IMR-90 (cell line): ENCODE measurements at regions not wholly inside any gene's neighbourhood (a gene's known extent, or its start where the extent isn't known, plus 50 kb on each side); places are given as distances from the start of the nearest gene placed in this dataset.

ENCODE experiments used
- ATAC-seq: fragments of 200-7000 bp; cut with Tn5 transposase; 2 replicates; pipeline ENCODE4 v1.9.1; 2020; ENCODE audit warnings: low read depth, mild to moderate bottlenecking, moderate library complexity
- BruUV-seq: library from RNA; stranded (reverse); fragments of 400-500 nt; replicated peaks from 2 replicates; lab custom pipeline; 2021; lab: Mats Ljungman, UMichigan
- CTCF ChIA-PET: fragments of 300-600 bp; formaldehyde crosslinking; extraction: SDS; loops from one replicate; lab custom pipeline; 2021; ENCODE audit warnings: antibody characterized with exemption; lab: Yijun Ruan, JAX
- POLR2A ChIA-PET: fragments of 300-600 bp; sonication (Branson Sonifier 250); formaldehyde crosslinking; loops from one replicate; lab custom pipeline; 2022; ENCODE audit warnings: antibody characterized with exemption; ENCODE audit not compliant: unreplicated experiment; lab: Charles Lee
- DNase-seq: peaks from one replicate; pipeline ENCODE4 v3.0.0; 2013
- H2AFZ ChIP-seq: replicated peaks from 2 replicates; pipeline ENCODE3; 2013; ENCODE audit warnings: low read length, mild to moderate bottlenecking; ENCODE audit not compliant: poor library complexity
- H2AK5ac ChIP-seq: 2 replicates; pipeline ENCODE4 v1.6.1; 2013; ENCODE audit warnings: low read depth, low read length, inconsistent platforms
- H2AK9ac ChIP-seq: replicated peaks from 2 replicates; pipeline ENCODE3; 2013; ENCODE audit warnings: mild to moderate bottlenecking, low read depth, low read length, moderate library complexity; ENCODE audit not compliant: poor library complexity
- H2BK120ac ChIP-seq: 2 replicates; pipeline ENCODE4 v1.6.1; 2013; ENCODE audit warnings: low read depth, low read length, inconsistent platforms
- H2BK15ac ChIP-seq: 3 replicates; pipeline ENCODE4 v1.6.1; 2013; ENCODE audit warnings: low read depth, low read length, inconsistent platforms
- H2BK20ac ChIP-seq: 2 replicates; pipeline ENCODE4 v1.6.1; 2013; ENCODE audit warnings: low read depth, mild to moderate bottlenecking, inconsistent platforms, low read length, moderate library complexity
- H2BK5ac ChIP-seq: 2 replicates; pipeline ENCODE4 v1.6.1; 2013; ENCODE audit warnings: mild to moderate bottlenecking, low read depth, low read length, inconsistent platforms; ENCODE audit not compliant: poor library complexity, severe bottlenecking
- H3K14ac ChIP-seq: replicated peaks from 2 replicates; pipeline ENCODE4 v1.6.1; 2013; ENCODE audit warnings: low read depth, low read length, inconsistent platforms
- H3K18ac ChIP-seq: 2 replicates; pipeline ENCODE4 v1.6.1; 2013; ENCODE audit warnings: low read depth, low read length, control low read depth
- H3K23ac ChIP-seq: 2 replicates; pipeline ENCODE4 v1.6.1; 2013; ENCODE audit warnings: low read depth, low read length, inconsistent platforms
- H3K27ac ChIP-seq: 2 replicates; pipeline ENCODE4 v1.5.1; 2013; ENCODE audit warnings: mild to moderate bottlenecking, control low read depth, low read length; ENCODE audit not compliant: insufficient read depth
- H3K27me3 ChIP-seq: 2 replicates; pipeline ENCODE4 v1.6.1; 2013; ENCODE audit warnings: low read length; ENCODE audit not compliant: control insufficient read depth, insufficient read depth
- H3K36me3 ChIP-seq: 2 replicates; pipeline ENCODE4 v1.6.1; 2013; ENCODE audit warnings: low read length, mixed read lengths; ENCODE audit not compliant: control insufficient read depth, insufficient read depth
- H3K4ac ChIP-seq: 2 replicates; pipeline ENCODE4 v1.6.1; 2013; ENCODE audit warnings: low read depth, low read length, inconsistent platforms
- H3K4me1 ChIP-seq: 2 replicates; pipeline ENCODE4 v1.6.1; 2013; ENCODE audit warnings: low read length, mixed read lengths; ENCODE audit not compliant: control insufficient read depth, insufficient read depth
- H3K4me2 ChIP-seq: 2 replicates; pipeline ENCODE4 v1.6.1; 2013; ENCODE audit warnings: low read depth, mild to moderate bottlenecking, control low read depth, low read length, moderate library complexity
- H3K4me3 ChIP-seq: 2 replicates; pipeline ENCODE4 v1.5.1; 2013; ENCODE audit warnings: low read depth, mild to moderate bottlenecking, control low read depth, low read length, moderate library complexity; ENCODE audit not compliant: insufficient read depth
- H3K56ac ChIP-seq: 2 replicates; pipeline ENCODE4 v1.6.1; 2013; ENCODE audit warnings: low read length, inconsistent platforms; ENCODE audit not compliant: insufficient read depth; ENCODE audit errors: extremely low read depth
- H3K79me1 ChIP-seq, 2 experiments: 2 replicates each; pipeline ENCODE4 v1.6.1; 2013; ENCODE audit warnings: low read length in 2 of 2, inconsistent platforms in 1 of 2, low read depth in 1 of 2
- H3K9ac ChIP-seq: 2 replicates; pipeline ENCODE4 v1.6.1; 2013; ENCODE audit warnings: low read depth, low read length, control low read depth
- H3K9me1 ChIP-seq: 2 replicates; pipeline ENCODE4 v1.6.1; 2013; ENCODE audit warnings: low read length, inconsistent platforms; ENCODE audit not compliant: insufficient read depth
- H3K9me3 ChIP-seq: 2 replicates; pipeline ENCODE4 v1.6.1; 2013; ENCODE audit warnings: low read length; ENCODE audit not compliant: control insufficient read depth, insufficient read depth
- H4K20me1 ChIP-seq: 2 replicates; pipeline ENCODE4 v1.6.1; 2013; ENCODE audit warnings: low read length, inconsistent platforms; ENCODE audit not compliant: insufficient read depth
- H4K5ac ChIP-seq: 2 replicates; pipeline ENCODE4 v1.6.1; 2013; ENCODE audit warnings: mild to moderate bottlenecking, low read depth, low read length, control low read depth
- H4K8ac ChIP-seq, 2 experiments: 2 replicates each; pipeline ENCODE4 v1.6.1; 2013; ENCODE audit warnings: low read depth in 2 of 2, low read length in 2 of 2, control low read depth in 1 of 2, inconsistent platforms in 1 of 2
- H4K91ac ChIP-seq: 2 replicates; pipeline ENCODE4 v1.6.1; 2013; ENCODE audit warnings: low read depth, low read length, inconsistent platforms; ENCODE audit not compliant: insufficient read depth
- RAD21 ChIP-seq: IDR thresholded peaks from 2 replicates; pipeline ENCODE4 v1.6.1; 2012; ENCODE audit warnings: low read length, improper control_type of control experiment
- SMC3 ChIP-seq: fragments of 150-350 bp; IDR thresholded peaks from 2 replicates; pipeline ENCODE4 v1.6.1; 2016; ENCODE audit warnings: low read depth, mild to moderate bottlenecking, antibody characterized with exemption, low read length, moderate library complexity
- WGBS, 2 experiments: methylation state at CpG; one replicate each; pipeline versions ENCODE4 v1.1.5 to v1.1.7; 2013; ENCODE audit warnings: missing lambda C conversion rate in 2 of 2; ENCODE audit not compliant: insufficient read length in 1 of 2; ENCODE audit errors: extremely low coverage in 2 of 2; 5-methylcytosine and 5-hydroxymethylcytosine counted together
- dilution Hi-C: fragments of 300-500 bp; cut with HindIII; formaldehyde crosslinking; loops from one replicate; pipeline ENCODE4 v1.14.3; 2018; ENCODE audit warnings: low sequenced_read_pairs; ENCODE audit not compliant: unreplicated experiment
- in situ Hi-C: fragments of 300-500 bp; cut with MboI; formaldehyde crosslinking; loops from 3 replicates; pipeline ENCODE4 v1.14.3; 2019; ENCODE audit warnings: low sequenced_read_pairs, inconsistent platforms, mixed read lengths
- intact Hi-C: fragments of 100-400 bp; cut with micrococcal nuclease; formaldehyde crosslinking; loops from 2 replicates; pipeline ENCODE4 v1.10.0; 2022

DNA sequence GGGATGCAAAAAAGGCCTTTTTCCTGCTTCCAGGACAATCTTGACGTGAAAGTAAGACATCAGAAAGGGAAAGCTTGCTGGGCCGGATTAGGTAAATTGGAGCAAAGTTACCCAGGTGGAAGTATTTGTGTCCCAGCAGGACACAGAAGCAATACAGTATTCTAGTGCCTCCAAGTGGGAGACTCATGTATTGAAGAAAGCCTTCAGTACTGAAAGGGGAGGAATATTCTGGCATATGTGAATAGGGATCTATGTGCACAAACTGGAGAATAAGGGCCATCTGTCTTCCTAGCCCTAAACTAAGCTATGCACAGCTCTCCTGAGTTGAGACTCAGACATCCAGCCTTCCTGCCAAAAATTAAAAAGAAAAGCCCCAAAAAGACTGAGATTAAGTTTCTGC lies 327.3 kb upstream of the CDH8 start:
- dilution Hi-C loops: no loop called here
- no peak overlapping the region for H4K8ac ChIP-seq
- H3K23ac ChIP-seq: no peak overlapping the region
- H2BK15ac ChIP-seq: no peak overlapping the region
- no peaks in the 10 kb centered on the region for H3K9me1 ChIP-seq
- no peak overlapping the region for H2AK9ac ChIP-seq
- no peaks in the 10 kb centered on the region for H3K36me3 ChIP-seq
- intact Hi-C loops: no loop called here
- POLR2A ChIA-PET: no interaction called here
- H3K56ac ChIP-seq: no peak overlapping the region
- no peak overlapping the region for H3K9ac ChIP-seq
- BruUV-seq: no TSS peak
- ATAC-seq (no peak), DNase-seq (no peak)
- H3K4ac ChIP-seq: no peak overlapping the region
- CTCF ChIA-PET: no interaction called here
- H3K4me3 ChIP-seq: no peak overlapping the region
- H3K14ac ChIP-seq: no peak overlapping the region
- H3K18ac ChIP-seq: no peak overlapping the region
- no peak overlapping the region for H2BK5ac ChIP-seq
- no peak overlapping the region for H2BK120ac ChIP-seq
- peaks cover 4% of the 10 kb centered on the region for H3K9me3 ChIP-seq
- H3K27me3 ChIP-seq: no peaks in the 10 kb centered on the region
- H2BK20ac ChIP-seq: no peak overlapping the region
- no peak overlapping the region for H3K27ac ChIP-seq
- H4K91ac ChIP-seq: no peak overlapping the region
- H2AFZ ChIP-seq: no peak overlapping the region
- no peak overlapping the region for H3K4me2 ChIP-seq
- H2AK5ac ChIP-seq: no peak overlapping the region
- no peaks in the 10 kb centered on the region for H4K20me1 ChIP-seq
- H3K79me1 ChIP-seq: no peaks in the 10 kb centered on the region
- H3K4me1 ChIP-seq: no peaks in the 10 kb centered on the region
- TF ChIP-seq SMC3 (no peak), RAD21 (no peak)
- H4K5ac ChIP-seq: no peak overlapping the region
- in situ Hi-C loops: no loop called here
- 29% methylated on average over 1 of the region's 2 CpGs; no CpG with 5 or more reads in 1 of the 2 experiments for WGBS, 2 experiments
